H1 (cell line): ENCODE measurements at regions not wholly inside any gene's neighbourhood (a gene's known extent, or its start where the extent isn't known, plus 50 kb on each side); places are given as distances from the start of the nearest gene placed in this dataset.

Experiments
- BACH1 ChIP-seq: IDR thresholded peaks from 2 replicates; pipeline ENCODE4 v1.6.1; 2012; ENCODE audit warnings: low read length, improper control_type of control experiment
- CTCF ChIP-seq, 3 experiments: IDR thresholded peaks; 1 replicate in 2 of 3; 2 replicates in 1 of 3; pipeline versions ENCODE4 v1.5.1 to v1.6.1; 2011; ENCODE audit warnings: low read length in 3 of 3, mild to moderate bottlenecking in 3 of 3, inconsistent platforms in 2 of 3, low read depth in 1 of 3, moderate library complexity in 1 of 3; ENCODE audit not compliant: insufficient read depth in 1 of 3; ENCODE audit errors: control extremely low read depth in 1 of 3
- MAFK ChIP-seq: IDR thresholded peaks from 2 replicates; pipeline ENCODE4 v1.6.1; 2012; ENCODE audit warnings: low read depth, mild to moderate bottlenecking, improper control_type of control experiment, low read length
- MAX ChIP-seq: IDR thresholded peaks from 2 replicates; pipeline ENCODE4 v1.6.1; 2012; ENCODE audit warnings: inconsistent platforms
- POLR2A ChIP-seq, 2 experiments: IDR thresholded peaks; 1 replicate in 1 of 2; 2 replicates in 1 of 2; pipeline ENCODE4 v1.6.1; 2011; ENCODE audit warnings: low read depth in 2 of 2, low read length in 2 of 2, mild to moderate bottlenecking in 2 of 2; ENCODE audit errors: control extremely low read depth in 1 of 2
- TF ChIP-seq, protein P1 (sequence below): IDR thresholded peaks from 2 replicates; pipeline ENCODE4 v1.6.1; 2012; ENCODE audit warnings: low read length, inconsistent platforms

GRCh38 chr2:136407117-136407951, 289.4 kb upstream of the CXCR4 start:
- TF ChIP-seq POLR2A (IDR thresholded peaks at IDR 0.05; ENCODE audit: control extremely low read depth in 1 of 2, low read depth in 2 of 2, low read length in 2 of 2), result no peak
- TF ChIP-seq BACH1, result no peak
- TF ChIP-seq CTCF (IDR thresholded peaks at IDR 0.05; ENCODE audit: control extremely low read depth in 1 of 3, insufficient read depth in 1 of 3, low read depth in 1 of 3, low read length in 3 of 3), result no peak
- no peak for TF ChIP-seq MAFK
- no peak for TF ChIP-seq MAX
- TF ChIP-seq, protein P1, sequence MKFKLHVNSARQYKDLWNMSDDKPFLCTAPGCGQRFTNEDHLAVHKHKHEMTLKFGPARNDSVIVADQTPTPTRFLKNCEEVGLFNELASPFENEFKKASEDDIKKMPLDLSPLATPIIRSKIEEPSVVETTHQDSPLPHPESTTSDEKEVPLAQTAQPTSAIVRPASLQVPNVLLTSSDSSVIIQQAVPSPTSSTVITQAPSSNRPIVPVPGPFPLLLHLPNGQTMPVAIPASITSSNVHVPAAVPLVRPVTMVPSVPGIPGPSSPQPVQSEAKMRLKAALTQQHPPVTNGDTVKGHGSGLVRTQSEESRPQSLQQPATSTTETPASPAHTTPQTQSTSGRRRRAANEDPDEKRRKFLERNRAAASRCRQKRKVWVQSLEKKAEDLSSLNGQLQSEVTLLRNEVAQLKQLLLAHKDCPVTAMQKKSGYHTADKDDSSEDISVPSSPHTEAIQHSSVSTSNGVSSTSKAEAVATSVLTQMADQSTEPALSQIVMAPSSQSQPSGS, result no peak
